SIG-M5 treated with dmso at 0.1 percent for 504 hours (cell line): ENCODE measurements at regions not wholly inside any gene's neighbourhood (a gene's known extent, or its start where the extent isn't known, plus 50 kb on each side); places are given as distances from the start of the nearest gene placed in this dataset.

Source experiments
- DNase-seq: peaks from one replicate; lab custom pipeline; 2025; ENCODE audit not compliant: unreplicated experiment; lab: John Stamatoyannopoulos, UW

DNA sequence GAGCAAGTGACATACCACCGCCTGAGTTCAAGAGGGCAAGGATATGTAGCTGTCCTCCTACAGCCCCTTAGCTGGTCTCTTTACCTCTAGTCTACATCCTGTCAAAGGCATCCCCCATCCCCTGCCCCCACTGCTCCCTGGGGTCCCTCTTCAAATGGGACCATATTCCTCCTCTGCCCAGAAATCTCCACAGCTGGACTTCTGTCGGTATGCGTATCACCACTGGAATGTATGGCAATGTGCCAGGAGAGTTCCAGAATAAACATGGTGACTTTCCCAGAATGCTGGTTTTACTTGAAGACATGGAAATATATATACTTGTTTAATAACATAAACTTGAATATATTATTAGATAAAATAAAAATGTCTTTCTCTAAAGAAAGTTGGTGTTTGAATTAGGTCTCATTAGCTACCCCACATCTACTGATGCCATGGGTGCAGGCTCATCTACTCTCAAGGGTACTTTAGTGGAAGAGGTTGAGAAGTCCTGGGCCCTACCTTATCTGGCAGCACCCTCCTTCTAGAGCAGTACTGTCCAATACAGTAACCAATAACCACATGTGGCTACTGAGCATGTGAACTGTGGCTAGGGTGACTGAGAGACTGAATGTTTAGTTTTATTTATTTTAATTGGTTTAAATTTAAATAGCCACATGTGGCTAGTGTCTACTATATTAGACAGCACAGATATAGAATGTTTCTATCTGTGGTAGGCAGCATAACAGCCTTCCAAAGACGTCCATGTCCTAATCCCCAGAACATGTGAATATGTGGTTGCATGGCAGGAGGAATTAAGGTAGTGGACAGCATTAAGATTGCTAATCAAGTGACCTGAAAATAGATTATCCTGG is 181.7 kb upstream of the SLC30A5 start:
- no peak for DNase-seq

DNA sequence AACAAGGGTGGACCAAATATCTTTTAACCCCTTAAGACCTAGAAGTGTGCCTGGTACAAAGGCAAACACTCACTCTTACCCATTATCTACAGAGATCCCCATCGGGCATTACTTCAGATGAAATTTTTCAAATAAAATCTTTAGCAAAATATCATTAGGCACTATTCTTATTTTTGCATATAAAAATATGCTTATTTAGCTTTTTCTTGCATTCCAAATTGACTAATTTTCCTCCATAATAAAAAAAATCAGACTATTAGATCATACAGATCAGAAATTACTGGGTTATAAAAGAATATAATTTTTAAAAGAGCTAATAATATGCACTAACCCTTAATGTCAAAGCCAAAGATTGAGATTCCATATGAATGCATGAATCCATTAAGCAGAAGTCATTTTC is 178.7 kb upstream of the SLC30A5 start:
- no peak for DNase-seq

DNA sequence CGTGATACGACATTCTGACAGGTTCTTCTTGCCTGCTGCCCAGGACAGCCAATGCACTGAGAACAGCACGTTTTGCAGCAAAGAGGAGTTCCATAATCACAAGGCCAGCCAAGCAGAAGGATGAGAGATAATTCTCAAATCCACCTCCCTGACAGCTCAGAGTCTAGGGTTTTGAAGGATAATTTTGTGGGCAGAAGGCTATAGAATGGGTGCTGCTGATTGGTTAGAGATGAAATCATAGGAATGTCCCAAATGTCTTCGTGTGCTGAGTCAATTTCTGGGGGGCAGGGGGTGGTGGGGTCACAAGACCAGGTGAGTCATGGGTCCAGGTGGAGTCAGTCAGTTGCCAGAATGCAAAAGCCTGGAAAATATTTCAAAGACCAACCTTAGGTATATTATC is 175.5 kb upstream of the SLC30A5 start:
- no peak for DNase-seq

GRCh38 chr5:68919988-68920490 is 173.8 kb upstream of the SLC30A5 start:
- no peak for DNase-seq

DNA sequence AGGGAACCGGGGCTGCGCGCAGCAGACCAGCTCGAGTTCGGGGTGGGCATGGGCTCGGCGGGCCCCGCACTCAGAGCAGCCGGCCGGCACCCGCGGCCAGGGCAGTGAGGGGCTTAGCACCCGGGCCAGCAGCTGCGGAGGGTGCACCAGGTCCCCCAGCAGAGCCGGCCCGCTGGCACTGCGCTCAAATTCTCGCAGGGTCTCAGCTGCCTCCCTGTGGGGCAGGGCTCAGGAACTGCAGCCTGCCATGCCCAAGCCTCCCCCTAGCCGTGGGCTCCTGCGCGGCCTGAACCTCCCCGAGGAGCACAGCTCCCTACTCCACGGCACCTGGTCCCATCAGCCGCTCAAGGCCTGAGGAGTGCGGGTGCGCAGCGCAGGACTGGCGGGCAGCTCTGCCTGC is 172.9 kb upstream of the SLC30A5 start:
- no peak for DNase-seq

GRCh38 chr5:68922172-68922987 is 171.4 kb upstream of the SLC30A5 start:
- no peak for DNase-seq

GRCh38 chr5:68924481-68925145 is 169.2 kb upstream of the SLC30A5 start:
- DNase-seq: no peak

DNA sequence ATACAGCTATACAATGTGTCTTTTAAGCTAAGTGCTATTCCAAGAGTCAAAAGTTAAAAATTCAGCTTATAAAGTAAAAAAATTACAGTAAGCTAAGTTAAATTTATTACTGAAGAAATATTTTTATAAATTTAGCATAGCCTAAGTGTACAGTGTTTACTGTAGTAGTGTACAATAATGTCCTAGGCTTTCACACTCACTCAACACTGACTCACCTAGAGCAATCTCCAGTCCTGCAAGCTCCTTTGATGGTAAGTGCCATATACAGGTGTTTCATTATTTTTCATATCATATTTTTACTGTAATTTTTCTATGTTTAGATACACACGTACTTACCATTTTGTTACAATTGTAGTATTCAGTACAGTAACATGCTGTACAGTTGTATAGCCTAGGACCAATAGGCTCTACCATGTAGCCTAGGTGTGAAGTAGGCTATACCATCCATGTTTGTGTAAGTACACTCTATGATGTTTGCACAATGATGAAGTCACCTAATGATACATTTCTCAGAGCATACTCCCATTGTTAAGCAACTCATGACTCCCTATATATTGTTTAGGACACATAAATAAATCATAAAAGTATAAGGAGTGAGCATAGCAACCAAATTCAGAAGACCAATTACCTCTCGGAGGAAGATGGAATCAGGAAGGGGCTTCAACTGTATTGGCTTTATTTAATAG is 165.1 kb upstream of the SLC30A5 start:
- DNase-seq: no peak

DNA sequence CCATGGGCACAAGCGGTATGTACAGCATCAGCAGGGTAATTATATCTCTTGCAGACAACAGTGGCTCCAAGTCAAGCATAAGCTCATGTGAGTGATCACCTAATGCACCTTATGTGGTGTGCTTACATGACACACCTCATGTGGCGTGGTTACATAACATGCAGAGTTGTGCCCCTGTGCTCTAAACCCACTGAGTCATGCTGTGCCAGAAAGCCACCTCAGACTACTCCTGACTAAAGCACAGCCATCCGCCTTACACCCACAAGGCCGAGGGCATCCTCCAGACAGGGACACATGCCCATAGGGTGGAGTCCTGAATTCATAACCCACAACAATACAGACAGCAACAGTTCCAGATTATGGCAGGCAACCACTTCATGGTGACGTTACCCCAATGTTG is 163.7 kb upstream of the SLC30A5 start:
- no peak for DNase-seq

DNA sequence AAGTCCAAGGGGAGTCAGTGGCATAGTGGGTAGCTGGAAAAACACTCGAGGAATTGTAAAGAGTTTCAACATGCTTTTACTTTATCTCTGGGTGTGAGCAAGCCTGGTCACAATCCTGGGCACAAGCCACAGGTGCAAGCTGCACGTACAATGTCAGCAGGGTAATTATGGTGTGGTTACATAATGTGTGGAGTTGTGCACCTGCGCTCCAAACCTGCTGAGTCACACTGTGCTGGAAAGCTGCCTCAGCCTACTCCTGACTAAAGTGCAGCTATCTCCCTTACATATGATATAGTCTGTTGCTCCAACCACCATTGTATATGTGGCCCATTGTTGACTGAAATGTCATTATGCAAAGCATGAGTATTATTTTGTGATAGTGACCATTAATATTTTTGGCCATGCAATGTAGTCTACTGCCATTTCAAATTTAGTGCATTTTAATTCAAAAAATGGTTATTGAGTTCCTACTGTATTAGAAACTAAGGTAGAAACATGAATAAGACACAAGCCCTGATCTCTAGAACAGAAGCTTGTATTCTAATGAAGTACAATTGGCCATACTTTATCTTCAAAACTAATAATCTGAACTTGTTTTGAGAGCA is 160.9 kb upstream of the SLC30A5 start:
- no peak for DNase-seq

DNA sequence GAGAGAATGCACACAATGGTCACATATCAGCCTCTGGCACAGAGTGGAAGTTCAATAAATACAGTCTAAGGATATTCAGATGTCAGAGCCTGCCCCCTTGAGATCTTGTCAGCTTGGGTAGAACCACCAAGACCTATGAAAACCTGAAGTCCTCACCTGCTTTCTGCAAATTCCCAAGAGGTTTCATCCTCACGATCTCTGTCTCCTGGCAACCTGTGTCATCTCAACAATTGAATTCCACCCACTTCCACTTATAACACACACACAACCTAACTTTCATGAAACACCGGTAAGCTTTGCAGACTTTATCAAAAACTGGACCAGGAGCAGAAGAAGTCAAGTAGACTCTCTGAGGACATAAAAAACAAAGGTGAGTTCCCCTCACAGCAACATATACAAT is 151.6 kb upstream of the SLC30A5 start:
- DNase-seq: no peak

GRCh38 chr5:68946728-68947127 is 147.1 kb upstream of the SLC30A5 start:
- DNase-seq: no peak

DNA sequence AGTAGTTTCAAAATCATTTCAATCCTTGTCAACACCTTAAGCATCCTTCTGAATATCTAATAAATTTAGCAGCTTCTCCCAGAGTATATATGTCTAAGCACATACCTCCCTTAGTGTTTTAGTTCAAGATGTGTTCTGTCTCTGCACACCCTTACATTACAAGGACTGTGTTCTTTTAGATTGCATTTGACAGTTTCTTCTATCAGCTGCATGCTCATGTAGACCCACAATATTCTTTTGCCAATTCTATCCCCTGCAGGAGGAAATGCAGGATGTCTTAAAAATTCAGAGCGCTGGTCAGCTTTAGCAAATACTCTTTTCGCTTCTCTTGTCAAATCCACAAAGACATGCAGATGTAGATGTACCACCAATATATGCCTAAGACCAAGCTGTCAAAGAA is 145.8 kb upstream of the SLC30A5 start:
- no peak for DNase-seq

DNA sequence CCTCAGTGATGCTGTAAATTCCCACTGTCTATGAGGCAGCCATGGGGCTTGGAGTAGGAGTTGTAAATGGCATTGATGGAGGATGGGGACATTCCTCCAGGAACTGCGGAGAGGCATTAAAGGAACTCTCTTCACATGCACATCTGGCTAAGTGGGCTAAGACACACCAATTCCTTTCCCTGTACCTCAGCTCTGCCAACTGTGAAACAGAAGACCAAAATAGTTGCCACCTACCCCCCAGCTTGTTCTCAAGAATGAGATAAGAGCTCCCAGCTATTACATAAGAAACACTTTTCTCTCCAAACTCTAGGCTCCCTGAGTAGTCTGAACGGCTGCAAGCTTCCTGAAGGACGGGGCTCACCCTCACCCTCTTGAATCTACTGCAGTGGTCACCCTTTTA is 144.6 kb upstream of the SLC30A5 start:
- no peak for DNase-seq

- no peak for DNase-seq
These were observed 144.1 kb upstream of the SLC30A5 start for GRCh38 chr5:68949711-68950110.

GRCh38 chr5:68950125-68950524 is 143.7 kb upstream of the SLC30A5 start:
- DNase-seq: no peak

- no peak for DNase-seq
These were observed 142.9 kb upstream of the SLC30A5 start for GRCh38 chr5:68950930-68951329.

DNA sequence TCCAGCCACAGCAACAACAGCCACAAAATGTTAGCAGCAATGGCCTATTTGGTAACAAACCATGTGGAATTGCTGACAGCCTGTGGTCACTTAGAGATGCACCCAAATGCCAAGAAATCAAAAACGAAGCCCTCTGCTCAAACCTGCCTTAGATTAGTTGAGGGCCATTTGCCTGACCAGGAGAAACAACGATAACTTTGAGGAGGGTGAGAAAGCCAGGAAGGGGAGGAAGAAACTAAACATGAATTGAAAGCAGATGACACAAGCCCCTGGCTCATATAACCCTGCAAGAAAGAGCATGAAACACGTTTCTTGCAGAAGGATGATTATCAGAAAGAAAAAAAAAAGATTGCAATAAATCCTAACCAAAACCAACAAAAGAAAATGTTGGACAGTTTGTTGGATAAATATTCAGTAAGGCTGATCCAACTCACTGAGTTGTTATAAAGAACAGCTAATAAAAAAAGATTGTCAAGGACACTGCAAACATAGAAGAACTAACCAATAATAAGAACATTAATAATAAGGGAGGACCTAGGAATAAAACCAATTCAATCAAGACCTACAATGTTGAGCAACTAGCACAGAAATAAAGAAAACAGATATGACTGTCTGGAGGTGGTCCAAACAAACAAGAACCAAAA is 140.5 kb upstream of the SLC30A5 start:
- DNase-seq: no peak

DNA sequence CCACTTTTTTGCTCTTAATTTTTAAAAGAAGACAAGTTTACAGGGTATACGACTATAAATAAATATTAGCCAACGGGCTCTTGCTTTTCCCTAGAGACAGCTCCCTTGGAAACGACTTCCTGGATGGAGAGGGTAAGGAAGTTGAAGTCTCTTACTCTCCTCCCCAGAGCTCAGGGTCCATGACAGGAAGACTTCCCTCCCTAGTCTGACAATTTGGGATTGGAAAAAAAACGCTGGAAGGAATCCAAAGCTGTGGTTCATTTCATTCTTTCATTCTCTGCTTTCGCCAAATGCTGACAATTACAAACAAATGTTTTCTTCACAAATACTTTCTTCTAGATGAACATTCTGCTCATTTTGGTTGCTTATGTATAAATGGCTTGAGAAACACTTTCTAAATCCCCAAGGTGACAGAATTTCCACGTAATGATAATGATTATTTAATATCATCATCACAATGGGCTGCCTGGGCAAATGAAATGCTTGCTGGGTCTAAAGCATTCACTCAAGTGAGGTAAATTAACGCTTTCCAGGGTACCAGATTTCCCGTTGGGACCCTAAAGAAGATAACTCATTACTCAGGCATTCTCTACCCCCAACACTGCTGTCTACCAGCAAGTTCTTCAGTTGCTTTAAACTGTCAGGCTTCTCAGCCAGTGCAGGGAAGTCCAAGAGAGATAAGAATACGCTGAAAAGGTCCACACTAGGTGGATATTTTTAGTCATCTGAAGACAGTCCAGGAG is 139.8 kb upstream of the SLC30A5 start:
- no peak for DNase-seq

DNA sequence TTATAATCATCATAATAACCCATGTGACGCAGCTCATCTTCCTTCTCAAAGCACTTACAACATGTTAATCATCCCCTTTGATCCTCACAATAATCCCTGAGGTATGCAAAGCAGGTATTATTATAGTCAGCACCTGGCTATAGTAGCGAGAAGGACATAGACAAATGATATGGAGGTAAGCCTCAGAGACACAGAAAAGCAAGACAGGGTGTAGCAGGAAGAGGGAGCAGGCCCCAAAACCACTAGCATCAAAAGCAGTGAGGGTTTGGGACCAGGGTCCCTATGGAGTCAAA is 139.2 kb upstream of the SLC30A5 start:
- no peak for DNase-seq
